Chondrocyte (in vitro differentiated cells): ENCODE measurements at regions not wholly inside any gene's neighbourhood (a gene's known extent, or its start where the extent isn't known, plus 50 kb on each side); places are given as distances from the start of the nearest gene placed in this dataset.
"Not testable (repeated sequence)": the region's sequence is repeated elsewhere in the genome, so short reads cannot be mapped to it uniquely, and the experiment has no call there.

Experiments used
- DNase-seq: peaks from one replicate; pipeline ENCODE4 v3.0.0; 2021; ENCODE audit warnings: mixed read lengths, low spot score
- H3K27ac Mint-ChIP-seq: one replicate; pipeline ENCODE4 v1.8.0; 2021; ENCODE audit warnings: mild to moderate bottlenecking, moderate library complexity, mixed read lengths; ENCODE audit not compliant: unreplicated experiment
- H3K27me3 Mint-ChIP-seq: 2 replicates; pipeline ENCODE4 v1.8.0; 2021; ENCODE audit warnings: low read depth, mixed read lengths
- H3K36me3 Mint-ChIP-seq: 2 replicates; pipeline ENCODE4 v1.8.0; 2021; ENCODE audit warnings: low read depth, mixed read lengths
- H3K4me1 Mint-ChIP-seq: 2 replicates; pipeline ENCODE4 v1.8.0; 2021; ENCODE audit warnings: low read depth, mild to moderate bottlenecking, mixed read lengths
- H3K4me3 Mint-ChIP-seq: one replicate; pipeline ENCODE4 v1.8.0; 2021; ENCODE audit warnings: mild to moderate bottlenecking, moderate library complexity, mixed read lengths; ENCODE audit not compliant: unreplicated experiment
- H3K9me3 Mint-ChIP-seq: 2 replicates; pipeline ENCODE4 v1.8.0; 2021; ENCODE audit warnings: low read depth, mixed read lengths
- CTCF ChIP-seq: fragments of 200-600 bp; sonication (generic); IDR thresholded peaks from 2 replicates; pipeline ENCODE4 v1.5.0; 2021; ENCODE audit warnings: antibody characterized with exemption, mild to moderate bottlenecking, moderate library complexity

GRCh38 chr9:75491533-75491932, 398.9 kb upstream of the PCSK5 start:
- Mint-ChIP-seq H3K9me3 (peaks cover 13% of the 10 kb centered on the region), H3K27ac (no peak overlapping the region), H3K36me3 (no peaks in the 10 kb centered on the region), H3K27me3 (no peaks in the 10 kb centered on the region), H3K4me1 (peaks cover 16% of the 10 kb centered on the region), H3K4me3 (no peak overlapping the region)
- DNase-seq: no peak
- no peak for TF ChIP-seq CTCF

DNA sequence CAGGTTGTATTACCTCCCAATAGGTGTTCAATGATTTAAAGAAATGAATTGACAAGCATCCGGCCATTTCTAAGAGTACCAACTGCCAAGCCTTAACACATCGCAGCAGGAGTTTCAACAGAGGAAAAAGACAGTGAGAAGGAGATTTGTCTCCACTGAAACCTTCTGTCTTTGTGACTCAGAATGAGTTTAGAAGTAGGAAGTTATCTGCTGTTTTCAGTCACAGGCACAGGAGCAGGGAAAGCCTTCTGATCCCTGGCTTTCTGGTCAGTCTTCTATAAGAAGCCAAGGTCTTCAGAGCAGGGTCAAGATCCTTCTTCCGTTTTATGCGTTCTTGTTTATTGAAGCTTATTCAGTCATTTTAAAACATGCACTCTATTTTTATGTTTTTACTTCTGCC, 390.7 kb upstream of the PCSK5 start:
- no peak for TF ChIP-seq CTCF
- DNase-seq: no peak
- H3K9me3 Mint-ChIP-seq: no peaks in the 10 kb centered on the region
- H3K27ac Mint-ChIP-seq: no peak overlapping the region
- H3K36me3 Mint-ChIP-seq: no peaks in the 10 kb centered on the region
- peaks cover 1% of the 10 kb centered on the region for H3K4me1 Mint-ChIP-seq
- peaks cover 6% of the 10 kb centered on the region for H3K27me3 Mint-ChIP-seq
- H3K4me3 Mint-ChIP-seq: no peak overlapping the region

DNA sequence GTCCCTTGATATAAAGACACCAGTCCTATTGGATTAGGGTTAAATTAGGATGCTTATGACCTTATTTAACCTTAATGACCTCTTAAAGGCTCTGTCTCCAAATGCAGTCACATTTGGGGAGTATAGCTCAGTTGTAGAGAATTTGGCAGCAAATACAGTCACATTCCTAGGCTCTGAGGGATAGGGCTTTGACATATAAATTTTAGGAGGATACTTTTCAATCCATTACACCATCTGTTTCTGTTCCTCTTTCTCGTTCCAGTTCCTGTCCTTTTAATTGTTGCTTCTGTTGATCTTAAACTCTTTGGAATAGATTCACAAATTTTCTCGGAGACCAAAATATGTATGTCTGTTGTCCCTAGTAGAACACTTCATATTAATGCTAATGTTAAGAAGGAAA, 390.0 kb upstream of the PCSK5 start:
- no peak overlapping the region for H3K27ac Mint-ChIP-seq
- no peaks in the 10 kb centered on the region for H3K9me3 Mint-ChIP-seq
- no peak overlapping the region for H3K4me3 Mint-ChIP-seq
- peaks cover 4% of the 10 kb centered on the region for H3K4me1 Mint-ChIP-seq
- no peak for DNase-seq
- no peak for TF ChIP-seq CTCF
- H3K36me3 Mint-ChIP-seq: no peaks in the 10 kb centered on the region
- peaks cover 6% of the 10 kb centered on the region for H3K27me3 Mint-ChIP-seq

DNA sequence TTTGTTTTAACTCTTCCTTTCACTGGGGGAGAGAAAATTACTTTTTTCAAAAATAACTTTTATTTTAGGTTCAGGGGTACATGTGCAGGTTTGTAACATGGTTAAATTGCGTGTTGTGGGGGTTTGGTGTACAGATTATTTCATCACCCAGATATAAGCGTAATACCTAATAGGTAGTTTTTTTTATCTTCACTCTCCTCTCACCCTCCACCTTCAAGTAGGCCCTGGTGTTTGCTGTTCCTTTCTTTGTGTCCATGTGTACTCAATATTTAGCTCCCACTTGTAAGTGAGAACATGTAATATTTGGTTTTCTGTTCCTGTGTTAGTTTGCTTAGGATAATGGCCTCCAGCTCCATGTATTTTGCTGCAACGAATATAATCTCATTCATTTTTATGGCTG, 389.5 kb upstream of the PCSK5 start:
- not testable (repeated sequence) for H3K4me1 Mint-ChIP-seq, H3K9me3 Mint-ChIP-seq, H3K27ac Mint-ChIP-seq, H3K27me3 Mint-ChIP-seq, H3K4me3 Mint-ChIP-seq, H3K36me3 Mint-ChIP-seq, DNase-seq

DNA sequence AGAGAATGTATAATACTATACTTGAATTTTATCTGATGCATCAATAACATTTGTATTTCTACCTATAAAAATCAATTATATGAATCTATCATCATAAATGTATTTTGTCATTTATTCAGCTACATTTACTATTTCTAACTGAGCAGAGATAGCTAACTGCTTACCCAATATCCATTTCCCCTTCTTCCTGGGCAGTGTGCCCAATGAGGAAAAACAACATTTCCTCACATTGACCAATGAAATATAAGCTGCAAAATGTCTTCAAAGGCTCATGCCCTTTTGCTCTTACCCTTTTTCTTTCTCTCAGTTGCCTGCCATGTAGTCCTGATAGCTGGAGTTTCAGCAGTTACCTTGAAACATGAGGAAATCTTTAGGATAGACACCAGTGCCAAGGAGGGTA, 385.8 kb upstream of the PCSK5 start:
- peaks cover 2% of the 10 kb centered on the region for H3K36me3 Mint-ChIP-seq
- H3K27me3 Mint-ChIP-seq: peaks cover 6% of the 10 kb centered on the region
- peaks cover 9% of the 10 kb centered on the region for H3K4me1 Mint-ChIP-seq
- TF ChIP-seq CTCF: no peak
- DNase-seq: no peak
- no peak overlapping the region for H3K4me3 Mint-ChIP-seq
- H3K27ac Mint-ChIP-seq: no peak overlapping the region
- peaks cover 18% of the 10 kb centered on the region for H3K9me3 Mint-ChIP-seq

DNA sequence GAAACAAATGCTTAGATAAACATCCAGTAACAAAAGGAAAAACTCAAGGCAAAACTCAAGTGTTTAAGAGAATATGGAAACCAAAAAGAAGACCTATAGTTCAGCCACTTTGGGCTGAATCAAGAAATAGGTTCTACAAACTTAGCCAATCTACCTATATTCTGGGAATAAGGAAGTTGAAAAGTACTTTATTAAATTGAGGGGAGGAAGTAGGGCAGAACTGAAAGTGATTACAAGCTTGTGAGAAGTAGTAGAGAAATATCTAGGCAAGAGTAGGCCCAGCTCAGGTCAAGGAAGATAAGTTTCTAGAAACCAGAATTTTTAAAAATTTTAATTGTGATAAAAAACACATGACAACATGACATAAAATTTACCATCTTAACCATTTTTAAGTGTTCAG, 384.8 kb upstream of the PCSK5 start:
- H3K4me1 Mint-ChIP-seq: peaks cover 11% of the 10 kb centered on the region
- H3K27ac Mint-ChIP-seq: no peak overlapping the region
- no peak for DNase-seq
- peaks cover 6% of the 10 kb centered on the region for H3K27me3 Mint-ChIP-seq
- TF ChIP-seq CTCF: no peak
- H3K9me3 Mint-ChIP-seq: peaks cover 18% of the 10 kb centered on the region
- peaks cover 2% of the 10 kb centered on the region for H3K36me3 Mint-ChIP-seq
- H3K4me3 Mint-ChIP-seq: no peak overlapping the region
